Spleen (tissue), 7 donors: ENCODE measurements at regions not wholly inside any gene's neighbourhood (a gene's known extent, or its start where the extent isn't known, plus 50 kb on each side); places are given as distances from the start of the nearest gene placed in this dataset.

Experiments
- POLR2A ChIP-seq, 3 donors: fragments of 450-650 bp; IDR thresholded peaks; one replicate each; pipeline ENCODE4 v1.5.1; 2017; ENCODE audit warnings: antibody characterized with exemption in 3 of 3, mild to moderate bottlenecking in 1 of 3
- POLR2AphosphoS5 ChIP-seq, 3 donors: sonication (generic); formaldehyde crosslinking; IDR thresholded peaks; one replicate each; pipeline ENCODE4 v1.5.1; 2017; ENCODE audit warnings: antibody characterized with exemption in 3 of 3
- TF ChIP-seq, protein P1 (sequence below), 11 experiments: fragments of 200-600 bp in 7 of 11; fragments of 450-650 bp in 4 of 11; sonication (generic) in 4 of 11; IDR thresholded peaks in 8 of 11; conservative IDR thresholded peaks in 3 of 11; 1 replicate in 7 of 11; 2 replicates in 4 of 11; pipeline versions ENCODE4 v1.4.0 to v1.8.0; 2016 to 2021; ENCODE audit warnings: antibody characterized with exemption in 11 of 11, inconsistent platforms in 4 of 11, mild to moderate bottlenecking in 1 of 11
- donor health status: DM: no; HTN: no; CAD: no; lungs with moderate emphysema.
- donor health status: DM: no; HTN: no; CAD: no.
- donor health status: DM: no; HTN: no; CAD: no.

DNA sequence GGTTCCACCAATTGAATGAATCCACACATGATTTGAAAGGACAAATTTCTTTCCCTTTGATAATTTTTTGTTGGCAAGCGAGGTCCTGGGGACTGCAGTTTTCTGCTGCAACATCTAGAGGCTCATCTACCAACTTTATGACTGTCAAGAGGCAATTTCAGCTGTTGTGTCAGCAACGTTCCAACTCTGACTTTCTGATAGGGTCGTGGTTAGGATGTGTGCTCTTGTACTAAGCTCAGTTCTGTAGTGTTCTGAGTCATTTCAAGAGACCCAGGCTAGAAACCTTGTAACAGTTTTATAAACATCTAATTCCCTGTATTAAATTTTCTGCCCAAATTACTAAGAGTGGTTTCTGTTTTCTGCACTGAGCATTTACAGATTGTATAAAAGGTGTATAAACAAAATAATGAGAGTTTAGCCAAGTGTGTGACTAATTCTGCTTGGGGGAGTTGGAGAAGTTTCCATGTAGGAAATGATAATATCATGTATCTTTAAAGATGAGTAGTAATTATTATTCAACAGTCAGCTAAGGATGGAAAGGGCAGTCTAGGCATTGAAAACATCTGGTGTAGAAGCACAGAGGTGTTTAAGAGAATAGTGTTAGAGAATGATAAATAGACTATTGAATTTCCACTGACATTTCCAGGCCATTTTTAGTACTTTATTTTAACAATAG lies 72.2 kb downstream of the RBMXL2 start:
- TF ChIP-seq, protein P1, sequence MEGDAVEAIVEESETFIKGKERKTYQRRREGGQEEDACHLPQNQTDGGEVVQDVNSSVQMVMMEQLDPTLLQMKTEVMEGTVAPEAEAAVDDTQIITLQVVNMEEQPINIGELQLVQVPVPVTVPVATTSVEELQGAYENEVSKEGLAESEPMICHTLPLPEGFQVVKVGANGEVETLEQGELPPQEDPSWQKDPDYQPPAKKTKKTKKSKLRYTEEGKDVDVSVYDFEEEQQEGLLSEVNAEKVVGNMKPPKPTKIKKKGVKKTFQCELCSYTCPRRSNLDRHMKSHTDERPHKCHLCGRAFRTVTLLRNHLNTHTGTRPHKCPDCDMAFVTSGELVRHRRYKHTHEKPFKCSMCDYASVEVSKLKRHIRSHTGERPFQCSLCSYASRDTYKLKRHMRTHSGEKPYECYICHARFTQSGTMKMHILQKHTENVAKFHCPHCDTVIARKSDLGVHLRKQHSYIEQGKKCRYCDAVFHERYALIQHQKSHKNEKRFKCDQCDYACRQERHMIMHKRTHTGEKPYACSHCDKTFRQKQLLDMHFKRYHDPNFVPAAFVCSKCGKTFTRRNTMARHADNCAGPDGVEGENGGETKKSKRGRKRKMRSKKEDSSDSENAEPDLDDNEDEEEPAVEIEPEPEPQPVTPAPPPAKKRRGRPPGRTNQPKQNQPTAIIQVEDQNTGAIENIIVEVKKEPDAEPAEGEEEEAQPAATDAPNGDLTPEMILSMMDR (IDR thresholded peaks at IDR 0.05 in 8 of 11, conservative IDR thresholded peaks at IDR 0.05 in 3 of 11), result no peak
- TF ChIP-seq POLR2A (IDR thresholded peaks at IDR 0.05) (no peak), POLR2AphosphoS5 (IDR thresholded peaks at IDR 0.05) (no peak)
